ENCODE measurements at regions not wholly inside any gene's neighbourhood (a gene's known extent, or its start where the extent isn't known, plus 50 kb on each side); places are given as distances from the start of the nearest gene placed in this dataset.

DNA sequence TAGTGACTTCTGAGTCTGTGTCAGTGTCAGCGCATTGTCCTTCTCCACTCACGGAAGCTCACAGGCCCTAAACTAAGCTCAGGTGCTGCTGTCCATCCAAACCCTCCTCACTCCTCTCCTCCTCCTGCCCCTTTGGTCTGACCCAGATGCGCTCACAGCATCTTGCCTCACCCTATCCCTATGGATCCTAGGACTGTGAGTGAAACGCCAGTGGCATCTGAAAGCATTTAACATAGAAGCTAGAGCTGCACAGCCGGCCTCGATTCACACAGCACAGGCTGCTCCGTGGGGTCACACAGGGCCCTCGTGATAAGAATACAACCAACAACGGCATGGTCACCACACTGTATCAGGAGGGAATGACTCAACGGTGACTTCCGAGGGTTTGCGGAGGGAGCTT, 149.1 kb upstream of the SPACA7 start (continued):
- no peak for TF ChIP-seq PHF8 (conservative IDR thresholded peaks at IDR 0.05; ENCODE audit: low read depth, low read length)
- TF ChIP-seq, protein P1, sequence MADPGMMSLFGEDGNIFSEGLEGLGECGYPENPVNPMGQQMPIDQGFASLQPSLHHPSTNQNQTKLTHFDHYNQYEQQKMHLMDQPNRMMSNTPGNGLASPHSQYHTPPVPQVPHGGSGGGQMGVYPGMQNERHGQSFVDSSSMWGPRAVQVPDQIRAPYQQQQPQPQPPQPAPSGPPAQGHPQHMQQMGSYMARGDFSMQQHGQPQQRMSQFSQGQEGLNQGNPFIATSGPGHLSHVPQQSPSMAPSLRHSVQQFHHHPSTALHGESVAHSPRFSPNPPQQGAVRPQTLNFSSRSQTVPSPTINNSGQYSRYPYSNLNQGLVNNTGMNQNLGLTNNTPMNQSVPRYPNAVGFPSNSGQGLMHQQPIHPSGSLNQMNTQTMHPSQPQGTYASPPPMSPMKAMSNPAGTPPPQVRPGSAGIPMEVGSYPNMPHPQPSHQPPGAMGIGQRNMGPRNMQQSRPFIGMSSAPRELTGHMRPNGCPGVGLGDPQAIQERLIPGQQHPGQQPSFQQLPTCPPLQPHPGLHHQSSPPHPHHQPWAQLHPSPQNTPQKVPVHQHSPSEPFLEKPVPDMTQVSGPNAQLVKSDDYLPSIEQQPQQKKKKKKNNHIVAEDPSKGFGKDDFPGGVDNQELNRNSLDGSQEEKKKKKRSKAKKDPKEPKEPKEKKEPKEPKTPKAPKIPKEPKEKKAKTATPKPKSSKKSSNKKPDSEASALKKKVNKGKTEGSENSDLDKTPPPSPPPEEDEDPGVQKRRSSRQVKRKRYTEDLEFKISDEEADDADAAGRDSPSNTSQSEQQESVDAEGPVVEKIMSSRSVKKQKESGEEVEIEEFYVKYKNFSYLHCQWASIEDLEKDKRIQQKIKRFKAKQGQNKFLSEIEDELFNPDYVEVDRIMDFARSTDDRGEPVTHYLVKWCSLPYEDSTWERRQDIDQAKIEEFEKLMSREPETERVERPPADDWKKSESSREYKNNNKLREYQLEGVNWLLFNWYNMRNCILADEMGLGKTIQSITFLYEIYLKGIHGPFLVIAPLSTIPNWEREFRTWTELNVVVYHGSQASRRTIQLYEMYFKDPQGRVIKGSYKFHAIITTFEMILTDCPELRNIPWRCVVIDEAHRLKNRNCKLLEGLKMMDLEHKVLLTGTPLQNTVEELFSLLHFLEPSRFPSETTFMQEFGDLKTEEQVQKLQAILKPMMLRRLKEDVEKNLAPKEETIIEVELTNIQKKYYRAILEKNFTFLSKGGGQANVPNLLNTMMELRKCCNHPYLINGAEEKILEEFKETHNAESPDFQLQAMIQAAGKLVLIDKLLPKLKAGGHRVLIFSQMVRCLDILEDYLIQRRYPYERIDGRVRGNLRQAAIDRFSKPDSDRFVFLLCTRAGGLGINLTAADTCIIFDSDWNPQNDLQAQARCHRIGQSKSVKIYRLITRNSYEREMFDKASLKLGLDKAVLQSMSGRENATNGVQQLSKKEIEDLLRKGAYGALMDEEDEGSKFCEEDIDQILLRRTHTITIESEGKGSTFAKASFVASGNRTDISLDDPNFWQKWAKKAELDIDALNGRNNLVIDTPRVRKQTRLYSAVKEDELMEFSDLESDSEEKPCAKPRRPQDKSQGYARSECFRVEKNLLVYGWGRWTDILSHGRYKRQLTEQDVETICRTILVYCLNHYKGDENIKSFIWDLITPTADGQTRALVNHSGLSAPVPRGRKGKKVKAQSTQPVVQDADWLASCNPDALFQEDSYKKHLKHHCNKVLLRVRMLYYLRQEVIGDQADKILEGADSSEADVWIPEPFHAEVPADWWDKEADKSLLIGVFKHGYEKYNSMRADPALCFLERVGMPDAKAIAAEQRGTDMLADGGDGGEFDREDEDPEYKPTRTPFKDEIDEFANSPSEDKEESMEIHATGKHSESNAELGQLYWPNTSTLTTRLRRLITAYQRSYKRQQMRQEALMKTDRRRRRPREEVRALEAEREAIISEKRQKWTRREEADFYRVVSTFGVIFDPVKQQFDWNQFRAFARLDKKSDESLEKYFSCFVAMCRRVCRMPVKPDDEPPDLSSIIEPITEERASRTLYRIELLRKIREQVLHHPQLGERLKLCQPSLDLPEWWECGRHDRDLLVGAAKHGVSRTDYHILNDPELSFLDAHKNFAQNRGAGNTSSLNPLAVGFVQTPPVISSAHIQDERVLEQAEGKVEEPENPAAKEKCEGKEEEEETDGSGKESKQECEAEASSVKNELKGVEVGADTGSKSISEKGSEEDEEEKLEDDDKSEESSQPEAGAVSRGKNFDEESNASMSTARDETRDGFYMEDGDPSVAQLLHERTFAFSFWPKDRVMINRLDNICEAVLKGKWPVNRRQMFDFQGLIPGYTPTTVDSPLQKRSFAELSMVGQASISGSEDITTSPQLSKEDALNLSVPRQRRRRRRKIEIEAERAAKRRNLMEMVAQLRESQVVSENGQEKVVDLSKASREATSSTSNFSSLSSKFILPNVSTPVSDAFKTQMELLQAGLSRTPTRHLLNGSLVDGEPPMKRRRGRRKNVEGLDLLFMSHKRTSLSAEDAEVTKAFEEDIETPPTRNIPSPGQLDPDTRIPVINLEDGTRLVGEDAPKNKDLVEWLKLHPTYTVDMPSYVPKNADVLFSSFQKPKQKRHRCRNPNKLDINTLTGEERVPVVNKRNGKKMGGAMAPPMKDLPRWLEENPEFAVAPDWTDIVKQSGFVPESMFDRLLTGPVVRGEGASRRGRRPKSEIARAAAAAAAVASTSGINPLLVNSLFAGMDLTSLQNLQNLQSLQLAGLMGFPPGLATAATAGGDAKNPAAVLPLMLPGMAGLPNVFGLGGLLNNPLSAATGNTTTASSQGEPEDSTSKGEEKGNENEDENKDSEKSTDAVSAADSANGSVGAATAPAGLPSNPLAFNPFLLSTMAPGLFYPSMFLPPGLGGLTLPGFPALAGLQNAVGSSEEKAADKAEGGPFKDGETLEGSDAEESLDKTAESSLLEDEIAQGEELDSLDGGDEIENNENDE (IDR thresholded peaks at IDR 0.05; ENCODE audit: insufficient replicate concordance, low read length), result no peak
